ENCODE measurements at regions not wholly inside any gene's neighbourhood (a gene's known extent, or its start where the extent isn't known, plus 50 kb on each side); places are given as distances from the start of the nearest gene placed in this dataset.

- DNase-seq = no peak
Observed at GRCh38 chr12:46914336-46914735, 88.5 kb upstream of the SLC38A4 start.

- DNase-seq = no peak
Observed at GRCh38 chr12:46915082-46915481, 89.3 kb upstream of the SLC38A4 start.

GRCh38 chr12:46915836-46916235 is 90.0 kb upstream of the SLC38A4 start:
- no peak for DNase-seq

- DNase-seq = no peak
Observed at GRCh38 chr12:46916796-46917419, 91.1 kb upstream of the SLC38A4 start.

GRCh38 chr12:46917821-46918220 is 92.0 kb upstream of the SLC38A4 start:
- DNase-seq = no peak

GRCh38 chr12:46918631-46919030 is 92.8 kb upstream of the SLC38A4 start:
- no peak for DNase-seq

- no peak for DNase-seq
Observed at GRCh38 chr12:46919666-46920400, 94.0 kb upstream of the SLC38A4 start.

GRCh38 chr12:46920499-46920898 is 94.7 kb upstream of the SLC38A4 start:
- no peak for DNase-seq

GRCh38 chr12:46921048-46921763 is 95.4 kb upstream of the SLC38A4 start:
- no peak for DNase-seq

- DNase-seq = no peak
Observed at GRCh38 chr12:46921764-46922133, 96.0 kb upstream of the SLC38A4 start.

- no peak for DNase-seq
Observed at GRCh38 chr12:46926526-46926925, 100.7 kb upstream of the SLC38A4 start.

- no peak for DNase-seq
Observed at GRCh38 chr12:46930101-46930500, 104.3 kb upstream of the SLC38A4 start.

GRCh38 chr12:46933947-46934346 is 108.2 kb upstream of the SLC38A4 start:
- DNase-seq = peak in 1 of 2 donors; percentile 34

- no peak for DNase-seq
Observed at GRCh38 chr12:46934374-46935111, 108.7 kb upstream of the SLC38A4 start.

- no peak for DNase-seq
Observed at GRCh38 chr12:46935271-46935847, 109.6 kb upstream of the SLC38A4 start.

GRCh38 chr12:46936042-46936441 is 110.2 kb upstream of the SLC38A4 start:
- no peak for DNase-seq

- DNase-seq = no peak
Observed at GRCh38 chr12:46938071-46938678, 112.4 kb upstream of the SLC38A4 start.

- no peak for DNase-seq
Observed at GRCh38 chr12:46941981-46942380, 116.2 kb upstream of the SLC38A4 start.

- no peak for DNase-seq
Observed at GRCh38 chr12:46942579-46942978, 116.8 kb upstream of the SLC38A4 start.

GRCh38 chr12:46944088-46944487 is 118.3 kb upstream of the SLC38A4 start:
- DNase-seq = no peak

- DNase-seq = no peak
Observed at GRCh38 chr12:46944771-46945170, 119.0 kb upstream of the SLC38A4 start.

GRCh38 chr12:46945591-46945990 is 119.8 kb upstream of the SLC38A4 start:
- no peak for DNase-seq

Measured in hippocampal formation (tissue), 2 donors.